Stimulated activated CD8-positive, alpha-beta memory T cell treated with anti-CD3 and anti-CD28 coated beads, Interleukin-15, amount 100 ng/mL, for 4 hours (primary cell): ENCODE measurements at regions not wholly inside any gene's neighbourhood (a gene's known extent, or its start where the extent isn't known, plus 50 kb on each side); places are given as distances from the start of the nearest gene placed in this dataset.
"Not testable (repeated sequence)": the region's sequence is repeated elsewhere in the genome, so short reads cannot be mapped to it uniquely, and the experiment has no call there.

Source experiments
- DNase-seq, 2 donors: peaks; one replicate each; pipeline ENCODE4 v3.0.0-alpha.2; 2020; ENCODE audit warnings: low read depth in 2 of 2

GRCh38 chr9:105114318-105114717 lies 130.1 kb upstream of the SLC44A1 start:
- DNase-seq = no peak

- no peak for DNase-seq
Measured at GRCh38 chr9:105114964-105115728, 129.3 kb upstream of the SLC44A1 start.

- DNase-seq = no peak
Measured at GRCh38 chr9:105116052-105116868, 128.2 kb upstream of the SLC44A1 start.

GRCh38 chr9:105117234-105117633 lies 127.2 kb upstream of the SLC44A1 start:
- no peak for DNase-seq

- no peak for DNase-seq
Measured at GRCh38 chr9:105118636-105119035, 125.8 kb upstream of the SLC44A1 start.

- no peak for DNase-seq
Measured at GRCh38 chr9:105119156-105119555, 125.3 kb upstream of the SLC44A1 start.

- DNase-seq = no peak
Measured at GRCh38 chr9:105121861-105122430, 122.5 kb upstream of the SLC44A1 start.

- not testable (repeated sequence) for DNase-seq
Measured at GRCh38 chr9:105124598-105124997, 119.9 kb upstream of the SLC44A1 start.

GRCh38 chr9:105126226-105126625 lies 118.2 kb upstream of the SLC44A1 start:
- no peak for DNase-seq

- DNase-seq = peak in 1 of 2 donors; percentile 21
Measured at GRCh38 chr9:105127863-105128220, 116.6 kb upstream of the SLC44A1 start.

- no peak for DNase-seq
Measured at GRCh38 chr9:105128908-105129600, 115.4 kb upstream of the SLC44A1 start.

GRCh38 chr9:105129731-105130130 lies 114.7 kb upstream of the SLC44A1 start:
- no peak for DNase-seq

GRCh38 chr9:105131981-105132380 lies 112.5 kb upstream of the SLC44A1 start:
- DNase-seq = no peak

GRCh38 chr9:105132606-105133005 lies 111.8 kb upstream of the SLC44A1 start:
- no peak for DNase-seq

GRCh38 chr9:105138306-105138801 lies 106.1 kb upstream of the SLC44A1 start:
- DNase-seq = no peak

GRCh38 chr9:105141146-105141975 lies 103.1 kb upstream of the SLC44A1 start:
- DNase-seq = no peak

- DNase-seq = no peak
Measured at GRCh38 chr9:105141976-105142250, 102.5 kb upstream of the SLC44A1 start.

- no peak for DNase-seq
Measured at GRCh38 chr9:105142406-105143135, 101.9 kb upstream of the SLC44A1 start.

- DNase-seq = no peak
Measured at GRCh38 chr9:105143136-105143430, 101.4 kb upstream of the SLC44A1 start.

GRCh38 chr9:105144076-105144475 lies 100.4 kb upstream of the SLC44A1 start:
- DNase-seq = no peak

GRCh38 chr9:105144841-105145240 lies 99.6 kb upstream of the SLC44A1 start:
- no peak for DNase-seq
